Pancreas (tissue), 10 donors: ENCODE measurements at regions not wholly inside any gene's neighbourhood (a gene's known extent, or its start where the extent isn't known, plus 50 kb on each side); places are given as distances from the start of the nearest gene placed in this dataset.

Experiments
- ATAC-seq, 4 donors: fragments of 200-7000 bp; cut with Tn5 transposase; one replicate each; pipeline versions ENCODE4 v1.8.0 to v1.9.1; 2020; ENCODE audit warnings: mild to moderate bottlenecking in 4 of 4, moderate library complexity in 4 of 4
- DNase-seq, 6 donors: peaks; one replicate each; pipeline ENCODE4 v3.0.0-alpha.2; 2020
- FAIRE-seq: peaks from 2 replicates; lab custom pipeline; 2012; peaks lifted over from hg19 to GRCh38; lab: Jason Lieb, UNC
- H3K27ac ChIP-seq, 4 donors: fragments of 200-600 bp; sonication (generic); 1 replicate in 3 of 4; 2 replicates in 1 of 4; pipeline versions ENCODE4 v1.5.0 to v1.8.0; 2020
- H3K27me3 ChIP-seq, 4 donors: fragments of 200-600 bp; one replicate each; pipeline ENCODE4 v1.8.0; 2021
- H3K36me3 ChIP-seq, 3 donors: fragments of 200-600 bp; sonication (generic) in 1 of 3; one replicate each; pipeline versions ENCODE4 v1.5.0 to v1.8.0; 2020 to 2021
- H3K4me1 ChIP-seq, 3 donors: fragments of 200-600 bp; one replicate each; pipeline ENCODE4 v1.8.0; 2021
- H3K4me3 ChIP-seq, 4 donors: fragments of 200-600 bp; sonication (generic) in 2 of 4; one replicate each; pipeline versions ENCODE4 v1.5.0 to v1.8.0; 2020 to 2021
- H3K9me3 ChIP-seq, 4 donors: fragments of 200-600 bp; one replicate each; pipeline ENCODE4 v1.8.0; 2021
- CTCF ChIP-seq, 4 donors: fragments of 200-600 bp; sonication (generic) in 3 of 4; IDR thresholded peaks; one replicate each; pipeline versions ENCODE4 v1.5.0 to v1.8.0; 2021; ENCODE audit warnings: antibody characterized with exemption in 4 of 4
- WGBS, 2 donors: extraction: QIAGEN DNeasy Blood & Tissue Kit; methylation state at CpG; one replicate each; pipeline ENCODE4 v1.1.7; 2013; 5-methylcytosine and 5-hydroxymethylcytosine counted together
- intact Hi-C, 3 donors: fragments of 100-400 bp; cut with DNase I; formaldehyde crosslinking; loops; one replicate each; pipeline versions ENCODE4 v1.11.1 to v1.14.2; 2022
- donor health status: healthy with polysubstance abuse.
- donor health status: DM: no; HTN: no; CAD: no; lungs with moderate emphysema.
- donor health status: DM: no; HTN: no; CAD: no.
- donor health status: control.
- donor health status: control.
- donor health status: Bipolar disorder and iron deficiency.
- donor health status: DM: yes; HTN: yes; CAD: no.
- donor health status: DM: no; HTN: no; CAD: no.
- donor health status: DM: no; HTN: no; CAD: no.
- donor health status: DM: yes; HTN: yes; CAD: no.

GRCh38 chr4:175460414-175460813 is 351.6 kb downstream of the GPM6A start:
- H3K36me3 ChIP-seq, result no peaks in the 10 kb centered on the region
- FAIRE-seq, result no peak
- no peak overlapping the region for H3K27ac ChIP-seq
- ATAC-seq, result no peak
- no peak overlapping the region for H3K4me3 ChIP-seq
- no peaks in the 10 kb centered on the region for H3K9me3 ChIP-seq
- H3K27me3 ChIP-seq, result no peaks in the 10 kb centered on the region
- H3K4me1 ChIP-seq, result no peaks in the 10 kb centered on the region
- intact Hi-C loops, result no loop called here
- TF ChIP-seq CTCF (IDR thresholded peaks at IDR 0.05), result no peak
- WGBS, 2 donors, result 64 to 78% methylated on average over 4 of the region's 4 CpGs
- no peak for DNase-seq

- WGBS, 2 donors, result 62 to 70% methylated on average over 2 of the region's 2 CpGs
- no peaks in the 10 kb centered on the region for H3K9me3 ChIP-seq
- FAIRE-seq, result no peak
- no peaks in the 10 kb centered on the region for H3K36me3 ChIP-seq
- no peaks in the 10 kb centered on the region for H3K27me3 ChIP-seq
- H3K27ac ChIP-seq, result no peak overlapping the region
- no peak for ATAC-seq
- intact Hi-C loops, result no loop called here
- TF ChIP-seq CTCF (IDR thresholded peaks at IDR 0.05), result no peak
- no peak for DNase-seq
- no peaks in the 10 kb centered on the region for H3K4me1 ChIP-seq
- no peak overlapping the region for H3K4me3 ChIP-seq
Measured at GRCh38 chr4:175469514-175469913, 342.6 kb downstream of the GPM6A start.

GRCh38 chr4:175470131-175470530 is 341.9 kb downstream of the GPM6A start:
- WGBS, 2 donors, result 26 to 43% methylated on average over 1 of the region's 1 CpG
- H3K36me3 ChIP-seq, result no peaks in the 10 kb centered on the region
- no peak overlapping the region for H3K4me3 ChIP-seq
- H3K4me1 ChIP-seq, result no peaks in the 10 kb centered on the region
- H3K9me3 ChIP-seq, result no peaks in the 10 kb centered on the region
- FAIRE-seq (no peak), DNase-seq (no peak), ATAC-seq (no peak)
- intact Hi-C loops, result no loop called here
- H3K27ac ChIP-seq, result no peak overlapping the region
- H3K27me3 ChIP-seq, result no peaks in the 10 kb centered on the region
- no peak for TF ChIP-seq CTCF (IDR thresholded peaks at IDR 0.05)

GRCh38 chr4:175480404-175480803 is 331.7 kb downstream of the GPM6A start:
- ATAC-seq (no peak), DNase-seq (no peak), FAIRE-seq (no peak)
- Histone ChIP-seq H3K9me3 (no peaks in the 10 kb centered on the region), H3K27me3 (no peaks in the 10 kb centered on the region), H3K4me1 (no peaks in the 10 kb centered on the region), H3K36me3 (no peaks in the 10 kb centered on the region), H3K27ac (no peak overlapping the region), H3K4me3 (no peak overlapping the region)
- TF ChIP-seq CTCF (IDR thresholded peaks at IDR 0.05), result no peak
- 14 to 20% methylated on average over 2 of the region's 2 CpGs for WGBS, 2 donors
- intact Hi-C loops, result no loop called here

GRCh38 chr4:175499735-175500352 is 312.2 kb downstream of the GPM6A start:
- whole genome bisulfite sequencing, 2 donors, result 76 to 82% methylated on average over 5 of the region's 5 CpGs
- FAIRE-seq (no peak), DNase-seq (peak in 2 of 6 donors; percentile 19 to 55), ATAC-seq (no peak)
- intact Hi-C loops, result no loop called here
- no peaks in the 10 kb centered on the region for H3K36me3 ChIP-seq
- no peak for TF ChIP-seq CTCF (IDR thresholded peaks at IDR 0.05)
- no peaks in the 10 kb centered on the region for H3K9me3 ChIP-seq
- H3K4me1 ChIP-seq, result no peaks in the 10 kb centered on the region
- H3K27ac ChIP-seq, result no peak overlapping the region
- H3K27me3 ChIP-seq, result no peaks in the 10 kb centered on the region
- no peak overlapping the region for H3K4me3 ChIP-seq
